CD4-positive, alpha-beta T cell treated with Interleukin-4 for 4 hours (primary cell): ENCODE measurements at regions not wholly inside any gene's neighbourhood (a gene's known extent, or its start where the extent isn't known, plus 50 kb on each side); places are given as distances from the start of the nearest gene placed in this dataset.

Source experiments
- DNase-seq: peaks from one replicate; pipeline ENCODE4 v3.0.0-alpha.2; 2020

DNA sequence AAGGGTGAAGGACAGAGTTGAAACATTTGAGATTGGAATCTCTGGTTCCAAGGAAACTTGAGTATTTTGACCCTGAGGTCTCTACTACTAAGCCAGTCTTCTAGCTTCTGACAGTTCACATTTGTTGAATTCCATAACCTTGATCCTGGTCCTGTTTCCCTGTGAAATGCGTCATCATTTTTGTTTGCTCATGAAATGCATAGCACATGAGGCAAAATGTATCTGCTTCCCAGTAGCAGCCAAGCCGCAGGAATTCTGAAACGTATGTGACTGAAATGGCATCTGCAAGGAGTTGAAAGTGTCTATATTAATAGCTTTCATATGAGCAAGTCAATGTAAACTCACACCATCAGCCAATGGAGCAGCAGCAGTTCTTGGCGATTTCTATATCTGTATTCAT, 307.9 kb downstream of the CSNK1G3 start:
- no peak for DNase-seq

- DNase-seq = no peak
Measured at GRCh38 chr5:123819386-123819785, 307.4 kb downstream of the CSNK1G3 start.

GRCh38 chr5:123817267-123817666, 305.3 kb downstream of the CSNK1G3 start:
- no peak for DNase-seq

GRCh38 chr5:123814801-123815470, 303.0 kb downstream of the CSNK1G3 start:
- DNase-seq = no peak

- no peak for DNase-seq
Measured at GRCh38 chr5:123813937-123814624, 302.1 kb downstream of the CSNK1G3 start.

DNA sequence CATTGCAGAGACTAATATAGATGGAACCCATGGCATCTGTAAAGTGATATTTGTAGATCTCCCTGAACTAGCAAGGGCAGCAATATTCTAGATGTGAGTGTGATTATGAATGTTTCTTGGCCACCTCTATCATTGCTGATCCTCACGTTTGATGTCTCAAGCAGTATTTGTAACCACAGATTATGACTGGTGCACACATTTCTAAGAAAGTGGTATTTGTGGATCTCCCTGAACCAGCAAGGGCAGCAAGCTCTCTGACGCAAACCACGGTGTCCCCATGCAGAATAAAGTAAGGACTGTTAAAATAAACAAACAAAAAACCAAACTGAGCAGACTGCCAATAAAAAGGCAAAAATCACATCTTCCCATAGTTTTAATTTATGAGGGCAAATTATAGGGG, 301.3 kb downstream of the CSNK1G3 start:
- DNase-seq = no peak

- no peak for DNase-seq
Measured at GRCh38 chr5:123811831-123812230, 299.9 kb downstream of the CSNK1G3 start.

- DNase-seq = no peak
Measured at GRCh38 chr5:123810746-123811340, 298.9 kb downstream of the CSNK1G3 start.

- DNase-seq = no peak
Measured at GRCh38 chr5:123810253-123810652, 298.3 kb downstream of the CSNK1G3 start.

DNA sequence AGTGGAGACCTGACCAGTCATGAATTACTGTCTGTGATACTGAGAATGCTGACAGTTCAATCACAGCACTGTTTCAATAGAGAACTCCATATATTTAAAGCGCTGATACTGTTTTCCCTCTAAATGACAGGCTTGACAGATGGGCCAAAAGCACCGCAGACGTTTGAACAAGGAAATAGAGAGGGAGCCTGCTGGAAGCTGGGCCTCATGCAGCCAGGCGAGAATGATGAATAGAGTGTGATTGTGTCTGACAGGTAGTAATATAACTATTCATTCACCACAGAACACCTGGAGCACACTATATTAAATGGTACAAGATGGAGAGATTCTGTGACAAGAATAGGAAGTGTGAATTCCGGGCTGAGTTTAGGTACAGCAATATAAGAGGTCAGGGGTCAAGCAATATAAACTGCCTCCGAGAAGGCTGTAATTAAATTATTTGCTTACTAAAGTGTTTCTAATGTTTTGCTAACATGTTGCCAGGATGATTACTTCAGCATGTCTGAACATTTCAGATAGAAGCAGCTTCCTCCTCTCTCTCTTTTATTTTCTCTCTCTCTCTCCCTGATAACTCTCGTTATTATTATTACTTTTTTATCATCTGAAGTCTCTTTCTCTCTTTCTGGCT, 297.7 kb downstream of the CSNK1G3 start:
- DNase-seq = no peak

- no peak for DNase-seq
Measured at GRCh38 chr5:123808461-123809380, 296.7 kb downstream of the CSNK1G3 start.

- no peak for DNase-seq
Measured at GRCh38 chr5:123807177-123807945, 295.4 kb downstream of the CSNK1G3 start.

DNA sequence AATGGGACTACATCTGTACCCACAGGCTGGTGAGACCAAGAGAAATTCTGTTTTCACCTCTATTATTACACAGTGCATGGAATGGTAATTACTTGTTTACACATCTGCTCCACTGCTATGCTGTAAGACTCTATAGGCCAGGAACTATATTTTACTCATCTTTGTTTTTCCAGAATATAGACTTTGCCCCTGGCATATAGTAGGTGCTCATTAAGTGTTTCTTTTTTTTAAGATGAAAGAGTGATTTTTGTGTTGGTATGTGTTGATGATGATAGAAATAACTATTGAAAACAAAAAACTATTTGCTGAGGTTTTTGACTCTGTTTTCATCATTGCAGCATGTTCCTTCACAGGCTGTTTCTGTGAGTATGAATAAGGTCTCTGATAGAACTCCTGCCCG, 294.7 kb downstream of the CSNK1G3 start:
- no peak for DNase-seq

DNA sequence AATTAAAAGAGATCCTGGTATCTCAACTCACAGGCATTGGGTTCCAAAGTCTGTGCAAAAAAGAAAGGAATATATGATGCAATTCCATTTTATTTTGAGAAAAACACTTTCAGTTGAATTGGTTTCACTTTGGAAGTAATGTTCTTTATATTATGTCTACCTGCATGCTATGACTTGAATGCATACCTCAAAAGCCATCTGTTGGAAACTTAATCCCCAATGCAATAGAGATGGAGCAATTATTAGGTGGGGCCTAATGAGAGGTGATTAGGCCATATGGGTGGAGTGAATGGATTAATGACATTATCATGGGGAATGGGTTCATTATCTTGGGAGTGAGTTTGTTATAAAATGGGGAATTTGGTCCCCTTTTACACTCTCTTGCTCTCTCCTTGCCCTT, 293.3 kb downstream of the CSNK1G3 start:
- DNase-seq = no peak

DNA sequence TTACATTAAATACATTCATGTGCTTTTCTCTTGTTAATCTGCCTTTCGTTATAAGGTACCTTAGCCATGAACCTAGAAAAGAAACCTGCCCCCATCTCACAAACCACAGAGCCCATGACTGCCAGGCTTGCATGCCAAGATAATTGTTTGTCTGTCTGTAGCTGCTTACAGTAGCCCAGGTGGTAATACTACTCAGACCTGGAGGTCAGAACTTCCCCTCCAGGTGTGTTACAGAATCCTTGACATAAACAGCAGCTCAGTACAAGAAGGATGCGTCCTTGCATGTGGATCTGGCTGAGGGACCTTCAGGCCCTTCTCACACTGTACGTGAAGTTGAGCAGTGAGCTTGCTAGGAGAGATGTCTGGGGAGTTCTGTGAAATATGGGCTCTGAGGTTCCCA, 291.4 kb downstream of the CSNK1G3 start:
- no peak for DNase-seq

GRCh38 chr5:123802298-123802951, 290.4 kb downstream of the CSNK1G3 start:
- no peak for DNase-seq

GRCh38 chr5:123800640-123801039, 288.7 kb downstream of the CSNK1G3 start:
- no peak for DNase-seq

DNA sequence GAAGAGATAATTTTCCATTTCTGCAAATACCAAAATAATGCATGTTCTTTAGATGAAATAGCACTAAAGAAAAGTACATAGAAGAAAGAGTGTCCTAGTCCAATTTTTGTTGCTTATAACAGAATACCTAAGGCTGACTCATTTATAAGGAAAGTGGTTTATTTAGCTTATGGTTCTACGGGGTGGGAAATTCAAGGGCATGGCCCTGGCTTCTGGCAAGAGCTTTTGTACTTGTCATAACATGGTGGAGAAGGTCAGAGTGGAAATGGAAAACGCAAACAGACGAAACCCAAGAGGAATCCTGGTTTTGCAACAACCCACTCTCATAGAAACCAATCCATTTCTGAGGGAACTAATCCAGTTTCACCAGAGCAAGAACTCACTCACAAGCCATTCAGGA, 283.7 kb downstream of the CSNK1G3 start:
- no peak for DNase-seq

DNA sequence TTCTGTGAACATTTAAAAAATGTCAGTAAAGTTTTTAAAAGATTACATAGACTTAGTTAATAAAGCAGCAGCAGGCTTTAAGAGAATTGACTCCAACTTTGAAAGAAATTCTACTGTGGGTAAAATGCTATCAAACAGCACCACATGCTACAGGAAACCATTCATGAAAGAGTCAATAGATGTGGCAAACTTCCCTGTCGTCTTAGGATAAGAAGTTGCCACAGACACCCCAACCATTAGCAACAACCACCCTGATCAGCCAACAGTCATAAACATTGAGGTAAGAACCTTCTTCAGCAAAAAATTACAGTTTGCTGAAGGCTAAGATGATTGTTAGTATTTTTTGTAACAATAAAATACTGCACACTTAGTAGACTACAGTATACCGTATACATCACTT, 278.2 kb downstream of the CSNK1G3 start:
- no peak for DNase-seq

DNA sequence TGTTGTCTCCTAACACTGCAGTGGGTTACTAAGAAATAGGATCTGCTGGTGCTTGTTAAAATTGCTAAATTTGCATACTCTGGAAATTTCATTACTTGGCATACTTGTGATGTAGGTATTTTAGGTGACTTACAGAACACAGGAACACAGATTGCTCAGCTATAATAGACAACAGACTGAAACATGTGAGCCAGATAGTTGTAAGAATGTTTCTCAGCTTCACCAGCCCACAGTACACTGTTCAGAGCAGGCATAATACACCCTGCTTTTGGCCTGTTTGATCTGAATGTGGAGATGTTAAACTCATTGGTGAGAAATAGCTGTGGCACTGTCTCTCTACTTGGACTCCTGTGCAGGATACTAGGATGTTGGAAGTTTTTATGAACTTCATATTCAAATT, 275.7 kb downstream of the CSNK1G3 start:
- DNase-seq = no peak

DNA sequence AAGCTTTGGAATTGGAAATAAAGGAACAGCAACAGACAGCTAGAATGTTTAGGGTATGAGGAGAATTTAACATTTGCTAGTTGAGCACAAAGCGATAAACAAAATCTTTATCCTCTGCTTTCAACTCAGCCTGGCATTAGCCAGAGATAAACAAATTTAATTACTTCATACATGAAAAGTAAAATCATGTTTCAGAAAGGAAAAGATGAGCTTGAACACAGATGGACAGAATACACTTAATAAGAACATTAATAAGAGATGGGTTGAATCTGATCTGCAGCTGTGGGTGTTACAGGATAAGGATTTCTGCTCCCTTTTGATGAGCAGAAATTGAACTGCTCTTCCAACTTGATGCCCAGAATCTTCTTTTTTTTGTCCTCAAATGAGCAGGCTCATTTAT, 275.2 kb downstream of the CSNK1G3 start:
- no peak for DNase-seq

GRCh38 chr5:123786411-123786810, 274.4 kb downstream of the CSNK1G3 start:
- no peak for DNase-seq
